OCI-LY1 (cell line): ENCODE measurements at regions not wholly inside any gene's neighbourhood (a gene's known extent, or its start where the extent isn't known, plus 50 kb on each side); places are given as distances from the start of the nearest gene placed in this dataset.

ENCODE experiments used
- H2AFZ ChIP-seq: fragments of 200-600 bp; sonication (generic), shearing (Covaris generic); 2 replicates; pipeline ENCODE4 v1.6.0; 2014; ENCODE audit warnings: antibody characterized with exemption, mild to moderate bottlenecking, low read length
- H3F3A ChIP-seq: fragments of 200-600 bp; sonication (generic), shearing (Covaris generic); 2 replicates; pipeline ENCODE4 v1.6.0; 2014; ENCODE audit warnings: mild to moderate bottlenecking, antibody characterized with exemption, low read length, moderate library complexity; ENCODE audit not compliant: insufficient read depth
- H3K27ac ChIP-seq: fragments of 200-600 bp; sonication (generic); 2 replicates; pipeline ENCODE4 v1.5.1; 2014; ENCODE audit warnings: low read length, mixed run types, mild to moderate bottlenecking, low read depth; ENCODE audit not compliant: poor library complexity, severe bottlenecking
- H3K27me3 ChIP-seq: fragments of 200-600 bp; sonication (generic); 2 replicates; pipeline ENCODE4 v1.6.0; 2014; ENCODE audit warnings: antibody characterized with exemption, mild to moderate bottlenecking, low read length, moderate library complexity; ENCODE audit not compliant: insufficient read depth
- H3K36me3 ChIP-seq: fragments of 200-600 bp; sonication (generic); 2 replicates; pipeline ENCODE4 v1.6.1; 2014; ENCODE audit warnings: mild to moderate bottlenecking, antibody characterized with exemption, low read length, moderate library complexity, mixed read lengths; ENCODE audit not compliant: insufficient read depth
- H3K4me1 ChIP-seq: fragments of 200-600 bp; sonication (generic); 2 replicates; pipeline ENCODE4 v1.5.1; 2014; ENCODE audit warnings: mild to moderate bottlenecking, low read length, moderate library complexity; ENCODE audit not compliant: insufficient read depth, severe bottlenecking
- H3K4me2 ChIP-seq: fragments of 200-600 bp; sonication (generic), shearing (Covaris generic); 2 replicates; pipeline ENCODE4 v1.6.1; 2014; ENCODE audit warnings: low read length
- H3K4me3 ChIP-seq: fragments of 200-600 bp; sonication (generic); 2 replicates; pipeline ENCODE4 v1.5.1; 2014; ENCODE audit warnings: low read length, low read depth, mild to moderate bottlenecking, mixed read lengths; ENCODE audit not compliant: poor library complexity, severe bottlenecking
- H3K79me2 ChIP-seq: fragments of 200-600 bp; shearing (Covaris generic); 2 replicates; pipeline ENCODE4 v1.6.1; 2016; ENCODE audit warnings: mixed run types, low read length, mixed read lengths; ENCODE audit not compliant: insufficient read depth
- H3K9ac ChIP-seq: fragments of 200-600 bp; sonication (generic), shearing (Covaris generic); 2 replicates; pipeline ENCODE4 v1.6.1; 2014; ENCODE audit warnings: mild to moderate bottlenecking, low read length, mixed read lengths
- H3K9me2 ChIP-seq: fragments of 200-600 bp; sonication (generic), shearing (Covaris generic); 2 replicates; pipeline ENCODE4 v1.6.1; 2014; ENCODE audit warnings: low read depth, mild to moderate bottlenecking, low read length, mixed read lengths
- H3K9me3 ChIP-seq: fragments of 200-600 bp; shearing (Covaris generic); 2 replicates; pipeline ENCODE4 v1.6.1; 2014; ENCODE audit warnings: low read length, mixed read lengths
- H4K20me1 ChIP-seq: fragments of 200-600 bp; sonication (generic), shearing (Covaris generic); 2 replicates; pipeline ENCODE4 v1.6.0; 2016; ENCODE audit warnings: mild to moderate bottlenecking, low read length; ENCODE audit not compliant: insufficient read depth
- EZH2 ChIP-seq: fragments of 200-600 bp; sonication (generic), shearing (Covaris generic); IDR thresholded peaks from 2 replicates; pipeline ENCODE4 v1.8.0; 2017; ENCODE audit warnings: borderline replicate concordance, mixed run types, mild to moderate bottlenecking, antibody characterized with exemption, low read length, moderate library complexity, mixed read lengths
- TF ChIP-seq, protein P1 (sequence below): fragments of 200-600 bp; sonication (generic), shearing (Covaris generic); IDR thresholded peaks from 2 replicates; pipeline ENCODE4 v1.5.1; 2017; ENCODE audit warnings: mild to moderate bottlenecking, antibody characterized with exemption, low read length, moderate library complexity, mixed read lengths

DNA sequence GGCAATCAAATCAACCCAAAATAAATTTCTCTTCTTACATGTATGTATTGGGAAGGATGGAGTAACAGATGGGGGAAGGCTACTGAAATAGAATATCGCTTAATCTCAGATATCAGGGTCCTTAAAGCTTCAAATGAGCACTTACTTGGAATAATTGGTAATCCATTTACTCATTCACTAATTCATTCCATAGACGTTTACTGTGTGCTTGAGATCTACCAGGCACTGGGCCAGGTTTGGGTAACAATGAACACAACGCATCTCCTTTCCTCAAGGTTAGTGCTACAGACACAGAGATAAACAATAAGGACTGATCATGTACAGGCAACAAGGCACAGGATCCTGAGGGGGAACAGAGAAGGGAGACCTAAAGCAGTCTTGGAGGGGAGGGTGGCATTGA, 54.4 kb upstream of the KRR1 start:
- Histone ChIP-seq H2AFZ (no peak overlapping the region), H3K36me3 (no peaks in the 10 kb centered on the region), H3K4me1 (no peaks in the 10 kb centered on the region), H3K9me2 (no peaks in the 10 kb centered on the region), H3F3A (no peaks in the 10 kb centered on the region), H3K9me3 (no peaks in the 10 kb centered on the region; the same call in 1 of the 2 replicates), H3K27ac (no peak overlapping the region), H4K20me1 (no peaks in the 10 kb centered on the region), H3K9ac (no peak overlapping the region), H3K27me3 (no peaks in the 10 kb centered on the region), H3K4me3 (no peak overlapping the region), H3K4me2 (no peak overlapping the region), H3K79me2 (no peaks in the 10 kb centered on the region)
- no peak for TF ChIP-seq EZH2
- TF ChIP-seq, protein P1, sequence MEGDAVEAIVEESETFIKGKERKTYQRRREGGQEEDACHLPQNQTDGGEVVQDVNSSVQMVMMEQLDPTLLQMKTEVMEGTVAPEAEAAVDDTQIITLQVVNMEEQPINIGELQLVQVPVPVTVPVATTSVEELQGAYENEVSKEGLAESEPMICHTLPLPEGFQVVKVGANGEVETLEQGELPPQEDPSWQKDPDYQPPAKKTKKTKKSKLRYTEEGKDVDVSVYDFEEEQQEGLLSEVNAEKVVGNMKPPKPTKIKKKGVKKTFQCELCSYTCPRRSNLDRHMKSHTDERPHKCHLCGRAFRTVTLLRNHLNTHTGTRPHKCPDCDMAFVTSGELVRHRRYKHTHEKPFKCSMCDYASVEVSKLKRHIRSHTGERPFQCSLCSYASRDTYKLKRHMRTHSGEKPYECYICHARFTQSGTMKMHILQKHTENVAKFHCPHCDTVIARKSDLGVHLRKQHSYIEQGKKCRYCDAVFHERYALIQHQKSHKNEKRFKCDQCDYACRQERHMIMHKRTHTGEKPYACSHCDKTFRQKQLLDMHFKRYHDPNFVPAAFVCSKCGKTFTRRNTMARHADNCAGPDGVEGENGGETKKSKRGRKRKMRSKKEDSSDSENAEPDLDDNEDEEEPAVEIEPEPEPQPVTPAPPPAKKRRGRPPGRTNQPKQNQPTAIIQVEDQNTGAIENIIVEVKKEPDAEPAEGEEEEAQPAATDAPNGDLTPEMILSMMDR: no peak

DNA sequence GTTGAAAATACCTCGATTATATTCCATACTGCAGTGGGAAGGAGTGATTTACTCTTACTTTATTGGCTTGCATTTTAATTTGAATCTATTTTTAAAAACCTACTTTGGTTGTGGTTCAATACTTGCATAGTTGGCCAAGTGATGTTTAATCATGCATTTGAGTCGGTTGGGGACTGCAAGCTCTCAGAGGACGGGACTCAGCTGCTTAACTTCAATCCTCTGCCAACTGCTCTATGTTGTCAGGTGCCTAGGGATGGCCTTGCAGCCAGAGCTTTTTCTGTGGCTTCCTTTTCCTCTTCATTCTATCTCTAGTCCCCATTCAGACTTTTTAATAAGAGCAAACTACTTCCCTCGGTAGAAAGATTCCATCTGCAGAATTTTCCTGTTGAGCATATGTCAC, 53.4 kb upstream of the KRR1 start:
- H3K4me2 ChIP-seq: no peak overlapping the region
- no peaks in the 10 kb centered on the region for H3K36me3 ChIP-seq
- no peaks in the 10 kb centered on the region; the same call in 1 of the 2 replicates for H3K9me3 ChIP-seq
- H3K27ac ChIP-seq: no peak overlapping the region
- no peaks in the 10 kb centered on the region for H3K79me2 ChIP-seq
- H3K4me1 ChIP-seq: no peaks in the 10 kb centered on the region
- no peak overlapping the region for H2AFZ ChIP-seq
- no peaks in the 10 kb centered on the region for H4K20me1 ChIP-seq
- H3K4me3 ChIP-seq: no peak overlapping the region
- H3K9ac ChIP-seq: no peak overlapping the region
- TF ChIP-seq, protein P1: no peak
- no peak for TF ChIP-seq EZH2
- no peaks in the 10 kb centered on the region for H3K27me3 ChIP-seq
- no peaks in the 10 kb centered on the region for H3F3A ChIP-seq
- no peaks in the 10 kb centered on the region for H3K9me2 ChIP-seq

DNA sequence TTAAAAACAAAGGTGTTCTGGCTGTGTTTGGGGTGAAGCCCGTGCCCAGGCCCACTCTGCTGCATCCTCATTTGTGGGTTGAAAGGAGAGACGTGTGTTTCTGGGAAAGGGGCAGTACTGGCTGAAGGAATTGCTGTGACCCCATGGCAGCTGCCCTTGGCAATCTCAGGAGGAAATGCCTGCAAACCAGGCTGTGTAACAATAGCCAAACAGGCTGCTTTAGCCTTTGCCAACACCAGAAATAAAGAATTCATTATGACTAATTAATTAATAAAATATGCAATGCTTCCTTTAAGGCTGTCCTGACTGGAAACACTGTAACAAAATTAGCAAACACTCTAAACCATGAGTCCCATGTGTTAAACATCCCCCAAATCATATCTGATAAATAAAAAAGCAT, 53.0 kb upstream of the KRR1 start:
- no peak overlapping the region for H3K4me3 ChIP-seq
- H3K9me3 ChIP-seq: no peaks in the 10 kb centered on the region; the same call in 1 of the 2 replicates
- H3K27ac ChIP-seq: no peak overlapping the region

More for the DNA sequence above, 53.0 kb upstream of the KRR1 start:
- Histone ChIP-seq H3K36me3 (no peaks in the 10 kb centered on the region), H3K4me1 (no peaks in the 10 kb centered on the region), H2AFZ (no peak overlapping the region), H3K9ac (no peak overlapping the region), H3K27me3 (no peaks in the 10 kb centered on the region), H3F3A (no peaks in the 10 kb centered on the region), H3K79me2 (no peaks in the 10 kb centered on the region), H3K9me2 (no peaks in the 10 kb centered on the region), H3K4me2 (no peak overlapping the region), H4K20me1 (no peaks in the 10 kb centered on the region)
- TF ChIP-seq, protein P1: no peak
- TF ChIP-seq EZH2: no peak
